ENCODE measurements at regions not wholly inside any gene's neighbourhood (a gene's known extent, or its start where the extent isn't known, plus 50 kb on each side); places are given as distances from the start of the nearest gene placed in this dataset.

- TF ChIP-seq, protein P1, sequence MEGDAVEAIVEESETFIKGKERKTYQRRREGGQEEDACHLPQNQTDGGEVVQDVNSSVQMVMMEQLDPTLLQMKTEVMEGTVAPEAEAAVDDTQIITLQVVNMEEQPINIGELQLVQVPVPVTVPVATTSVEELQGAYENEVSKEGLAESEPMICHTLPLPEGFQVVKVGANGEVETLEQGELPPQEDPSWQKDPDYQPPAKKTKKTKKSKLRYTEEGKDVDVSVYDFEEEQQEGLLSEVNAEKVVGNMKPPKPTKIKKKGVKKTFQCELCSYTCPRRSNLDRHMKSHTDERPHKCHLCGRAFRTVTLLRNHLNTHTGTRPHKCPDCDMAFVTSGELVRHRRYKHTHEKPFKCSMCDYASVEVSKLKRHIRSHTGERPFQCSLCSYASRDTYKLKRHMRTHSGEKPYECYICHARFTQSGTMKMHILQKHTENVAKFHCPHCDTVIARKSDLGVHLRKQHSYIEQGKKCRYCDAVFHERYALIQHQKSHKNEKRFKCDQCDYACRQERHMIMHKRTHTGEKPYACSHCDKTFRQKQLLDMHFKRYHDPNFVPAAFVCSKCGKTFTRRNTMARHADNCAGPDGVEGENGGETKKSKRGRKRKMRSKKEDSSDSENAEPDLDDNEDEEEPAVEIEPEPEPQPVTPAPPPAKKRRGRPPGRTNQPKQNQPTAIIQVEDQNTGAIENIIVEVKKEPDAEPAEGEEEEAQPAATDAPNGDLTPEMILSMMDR (IDR thresholded peaks at IDR 0.05 in 4 of 5, conservative IDR thresholded peaks at IDR 0.05 in 1 of 5): no peak
- no peak for TF ChIP-seq POLR2A (IDR thresholded peaks at IDR 0.05)
These were observed 1543.9 kb downstream of the KCNT2 start for GRCh38 chr1:195064358-195064757.
